GM23338 (cell line): ENCODE measurements at regions not wholly inside any gene's neighbourhood (a gene's known extent, or its start where the extent isn't known, plus 50 kb on each side); places are given as distances from the start of the nearest gene placed in this dataset.

Experiments
- CREB1 ChIP-seq: fragments of 250-450 bp; sonication (Bioruptor Pico); IDR thresholded peaks from 2 replicates; pipeline ENCODE4 v1.5.0; 2020; ENCODE audit warnings: low read depth, mild to moderate bottlenecking, moderate library complexity
- EZH2 ChIP-seq: fragments of 200-600 bp; sonication (generic); IDR thresholded peaks from one replicate; pipeline ENCODE4 v1.8.0; 2017; ENCODE audit warnings: antibody characterized with exemption, mild to moderate bottlenecking, low read depth; ENCODE audit not compliant: unreplicated experiment
- EZH2phosphoT487 ChIP-seq: fragments of 200-600 bp; sonication (generic); IDR thresholded peaks from one replicate; pipeline ENCODE4 v1.8.1; 2018; ENCODE audit warnings: antibody characterized with exemption; ENCODE audit not compliant: unreplicated experiment
- POLR2AphosphoS5 ChIP-seq: IDR thresholded peaks from 2 replicates; pipeline ENCODE4 v1.6.1; 2016; ENCODE audit warnings: antibody characterized with exemption, low read depth
- TF ChIP-seq, protein P1 (sequence below), 2 experiments: fragments of 200-600 bp in 1 of 2; sonication (generic) in 1 of 2; conservative IDR thresholded peaks; 2 replicates each; pipeline versions ENCODE4 v1.5.1 to v1.6.1; 2016 to 2017; ENCODE audit warnings: antibody characterized with exemption in 2 of 2, low read depth in 2 of 2, mild to moderate bottlenecking in 2 of 2, moderate library complexity in 1 of 2
- TF ChIP-seq, protein P2 (sequence below): IDR thresholded peaks from one replicate; pipeline ENCODE4 v1.6.1; 2018; ENCODE audit warnings: antibody characterized with exemption; ENCODE audit not compliant: unreplicated experiment

DNA sequence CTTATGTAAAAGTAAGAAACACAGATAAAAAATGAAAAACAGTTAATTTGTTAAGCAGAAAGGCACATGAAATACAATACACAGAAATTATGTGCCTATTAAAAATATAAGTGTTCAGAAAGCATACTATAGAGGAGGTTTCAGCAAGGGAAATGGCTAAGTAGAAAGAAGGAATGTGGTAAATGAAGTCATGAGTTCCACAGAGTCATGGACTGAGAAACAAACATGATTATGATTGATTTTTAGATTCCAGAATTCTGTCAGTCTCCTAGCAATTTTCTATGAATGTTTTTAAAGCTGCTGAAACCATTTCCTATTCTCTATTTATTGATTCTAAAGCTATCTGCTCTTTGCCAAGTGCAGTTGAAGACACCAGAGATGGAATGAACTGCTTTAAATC, 1398.4 kb downstream of the ARAP2 start:
- TF ChIP-seq EZH2: no peak
- TF ChIP-seq, protein P1, sequence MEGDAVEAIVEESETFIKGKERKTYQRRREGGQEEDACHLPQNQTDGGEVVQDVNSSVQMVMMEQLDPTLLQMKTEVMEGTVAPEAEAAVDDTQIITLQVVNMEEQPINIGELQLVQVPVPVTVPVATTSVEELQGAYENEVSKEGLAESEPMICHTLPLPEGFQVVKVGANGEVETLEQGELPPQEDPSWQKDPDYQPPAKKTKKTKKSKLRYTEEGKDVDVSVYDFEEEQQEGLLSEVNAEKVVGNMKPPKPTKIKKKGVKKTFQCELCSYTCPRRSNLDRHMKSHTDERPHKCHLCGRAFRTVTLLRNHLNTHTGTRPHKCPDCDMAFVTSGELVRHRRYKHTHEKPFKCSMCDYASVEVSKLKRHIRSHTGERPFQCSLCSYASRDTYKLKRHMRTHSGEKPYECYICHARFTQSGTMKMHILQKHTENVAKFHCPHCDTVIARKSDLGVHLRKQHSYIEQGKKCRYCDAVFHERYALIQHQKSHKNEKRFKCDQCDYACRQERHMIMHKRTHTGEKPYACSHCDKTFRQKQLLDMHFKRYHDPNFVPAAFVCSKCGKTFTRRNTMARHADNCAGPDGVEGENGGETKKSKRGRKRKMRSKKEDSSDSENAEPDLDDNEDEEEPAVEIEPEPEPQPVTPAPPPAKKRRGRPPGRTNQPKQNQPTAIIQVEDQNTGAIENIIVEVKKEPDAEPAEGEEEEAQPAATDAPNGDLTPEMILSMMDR (conservative IDR thresholded peaks at IDR 0.05; ENCODE audit: low read depth in 2 of 2): no peak
- no peak for TF ChIP-seq EZH2phosphoT487
- TF ChIP-seq POLR2AphosphoS5: no peak
- no peak for TF ChIP-seq CREB1 (CRISPR knock-in tag)
- TF ChIP-seq, protein P2, sequence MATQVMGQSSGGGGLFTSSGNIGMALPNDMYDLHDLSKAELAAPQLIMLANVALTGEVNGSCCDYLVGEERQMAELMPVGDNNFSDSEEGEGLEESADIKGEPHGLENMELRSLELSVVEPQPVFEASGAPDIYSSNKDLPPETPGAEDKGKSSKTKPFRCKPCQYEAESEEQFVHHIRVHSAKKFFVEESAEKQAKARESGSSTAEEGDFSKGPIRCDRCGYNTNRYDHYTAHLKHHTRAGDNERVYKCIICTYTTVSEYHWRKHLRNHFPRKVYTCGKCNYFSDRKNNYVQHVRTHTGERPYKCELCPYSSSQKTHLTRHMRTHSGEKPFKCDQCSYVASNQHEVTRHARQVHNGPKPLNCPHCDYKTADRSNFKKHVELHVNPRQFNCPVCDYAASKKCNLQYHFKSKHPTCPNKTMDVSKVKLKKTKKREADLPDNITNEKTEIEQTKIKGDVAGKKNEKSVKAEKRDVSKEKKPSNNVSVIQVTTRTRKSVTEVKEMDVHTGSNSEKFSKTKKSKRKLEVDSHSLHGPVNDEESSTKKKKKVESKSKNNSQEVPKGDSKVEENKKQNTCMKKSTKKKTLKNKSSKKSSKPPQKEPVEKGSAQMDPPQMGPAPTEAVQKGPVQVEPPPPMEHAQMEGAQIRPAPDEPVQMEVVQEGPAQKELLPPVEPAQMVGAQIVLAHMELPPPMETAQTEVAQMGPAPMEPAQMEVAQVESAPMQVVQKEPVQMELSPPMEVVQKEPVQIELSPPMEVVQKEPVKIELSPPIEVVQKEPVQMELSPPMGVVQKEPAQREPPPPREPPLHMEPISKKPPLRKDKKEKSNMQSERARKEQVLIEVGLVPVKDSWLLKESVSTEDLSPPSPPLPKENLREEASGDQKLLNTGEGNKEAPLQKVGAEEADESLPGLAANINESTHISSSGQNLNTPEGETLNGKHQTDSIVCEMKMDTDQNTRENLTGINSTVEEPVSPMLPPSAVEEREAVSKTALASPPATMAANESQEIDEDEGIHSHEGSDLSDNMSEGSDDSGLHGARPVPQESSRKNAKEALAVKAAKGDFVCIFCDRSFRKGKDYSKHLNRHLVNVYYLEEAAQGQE: no peak
